A673 (cell line): ENCODE measurements at regions not wholly inside any gene's neighbourhood (a gene's known extent, or its start where the extent isn't known, plus 50 kb on each side); places are given as distances from the start of the nearest gene placed in this dataset.

ENCODE experiments used
- CTCF ChIP-seq: fragments of 300-800, 200-600 bp; sonication (generic); conservative IDR thresholded peaks from 2 replicates; pipeline ENCODE4 v1.5.1; 2017; ENCODE audit warnings: low read depth, mild to moderate bottlenecking, antibody characterized with exemption, low read length, moderate library complexity, mixed read lengths
- EZH2 ChIP-seq: fragments of 200-600 bp; sonication (generic); IDR thresholded peaks from 2 replicates; pipeline ENCODE4 v1.6.1; 2017; ENCODE audit warnings: borderline replicate concordance, low read depth, mild to moderate bottlenecking, mixed read lengths, antibody characterized with exemption, low read length; ENCODE audit not compliant: poor library complexity, severe bottlenecking

- TF ChIP-seq CTCF (no peak), EZH2 (no peak)
These were observed 482.9 kb upstream of the TEX13C start for GRCh38 chrX:124836786-124837185.
